MCF 10A (cell line): ENCODE measurements at regions not wholly inside any gene's neighbourhood (a gene's known extent, or its start where the extent isn't known, plus 50 kb on each side); places are given as distances from the start of the nearest gene placed in this dataset.

ENCODE experiments used
- BruUV-seq: library from RNA; stranded (reverse); fragments of 400-500 nt; replicated peaks from 2 replicates; lab custom pipeline; 2021; lab: Mats Ljungman, UMichigan
- CTCF ChIA-PET: fragments of 300-600 bp; sonication (Branson Sonifier 250); formaldehyde crosslinking; extraction: SDS; loops from one replicate; lab custom pipeline; 2021; ENCODE audit warnings: antibody characterized with exemption, inconsistent platforms; lab: Yijun Ruan, JAX
- POLR2A ChIA-PET: fragments of 300-600, 350-650 bp; sonication (Branson Sonifier 250); formaldehyde crosslinking; extraction: SDS; loops from one replicate; lab custom pipeline; 2020; ENCODE audit warnings: antibody characterized with exemption, inconsistent platforms; lab: Yijun Ruan, JAX
- DNase-seq: peaks from one replicate; pipeline ENCODE4 v3.0.0-alpha.2; 2018; ENCODE audit not compliant: unreplicated experiment
- H3K27ac Mint-ChIP-seq: one replicate; pipeline ENCODE4 v1.8.0; 2022; ENCODE audit warnings: mild to moderate bottlenecking, low read depth, mixed read lengths; ENCODE audit not compliant: unreplicated experiment
- H3K27me3 Mint-ChIP-seq: one replicate; pipeline ENCODE4 v1.8.0; 2022; ENCODE audit warnings: mixed read lengths; ENCODE audit not compliant: insufficient read depth, unreplicated experiment
- H3K36me3 Mint-ChIP-seq: one replicate; pipeline ENCODE4 v1.8.0; 2022; ENCODE audit warnings: mild to moderate bottlenecking, moderate library complexity, mixed read lengths; ENCODE audit not compliant: insufficient read depth, unreplicated experiment
- H3K4me1 Mint-ChIP-seq: one replicate; pipeline ENCODE4 v1.8.0; 2022; ENCODE audit warnings: mixed read lengths; ENCODE audit not compliant: insufficient read depth, unreplicated experiment
- H3K4me3 Mint-ChIP-seq: one replicate; pipeline ENCODE4 v1.8.0; 2022; ENCODE audit warnings: mild to moderate bottlenecking, moderate library complexity, mixed read lengths; ENCODE audit not compliant: unreplicated experiment
- H3K9me3 Mint-ChIP-seq: one replicate; pipeline ENCODE4 v1.8.0; 2022; ENCODE audit warnings: mixed read lengths; ENCODE audit not compliant: unreplicated experiment
- CTCF ChIP-seq: fragments of 200-600 bp; IDR thresholded peaks from one replicate; pipeline ENCODE4 v1.8.0; 2022; ENCODE audit warnings: antibody characterized with exemption, mild to moderate bottlenecking; ENCODE audit not compliant: unreplicated experiment
- intact Hi-C: fragments of 100-400 bp; cut with micrococcal nuclease; formaldehyde crosslinking; loops from 2 replicates; pipeline ENCODE4 v1.14.1; 2022

DNA sequence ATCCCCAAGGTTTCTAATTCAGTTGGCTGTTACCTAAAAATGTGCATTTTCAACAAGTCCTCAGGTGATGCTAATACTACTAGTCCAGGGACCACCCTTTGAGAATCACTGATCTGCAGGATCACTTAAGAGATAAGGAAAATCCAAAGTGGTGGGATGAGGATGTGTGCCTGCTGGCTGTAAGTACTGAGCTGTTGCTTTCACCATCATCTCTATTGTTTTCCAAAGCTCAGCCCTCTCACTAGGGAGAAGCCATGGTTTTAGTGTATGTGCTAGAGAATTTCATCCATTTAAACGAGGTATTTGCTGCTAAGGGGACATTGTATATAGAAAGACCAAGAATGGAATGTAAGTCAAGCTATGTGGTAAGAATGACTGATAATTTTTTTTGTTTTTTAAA is 202.3 kb downstream of the KIF21A start:
- no peak for DNase-seq
- H3K27me3 Mint-ChIP-seq: no peaks in the 10 kb centered on the region
- H3K36me3 Mint-ChIP-seq: no peaks in the 10 kb centered on the region
- H3K27ac Mint-ChIP-seq: no peak overlapping the region
- BruUV-seq: no TSS peak
- intact Hi-C loops: no loop called here
- H3K9me3 Mint-ChIP-seq: no peaks in the 10 kb centered on the region
- H3K4me1 Mint-ChIP-seq: peaks cover 20% of the 10 kb centered on the region
- POLR2A ChIA-PET: interaction anchor here (0.7 kb wide), 1 partner anchor 51 kb away, joined by 3 read pairs; no protein-coding TSS in a partner anchor
- H3K4me3 Mint-ChIP-seq: no peak overlapping the region
- TF ChIP-seq CTCF: no peak
- CTCF ChIA-PET: interaction anchor here (0.7 to 0.9 kb wide), 3 partner anchors 26 to 482 kb away, joined by 3 to 4 read pairs (median 3); no protein-coding TSS in a partner anchor

DNA sequence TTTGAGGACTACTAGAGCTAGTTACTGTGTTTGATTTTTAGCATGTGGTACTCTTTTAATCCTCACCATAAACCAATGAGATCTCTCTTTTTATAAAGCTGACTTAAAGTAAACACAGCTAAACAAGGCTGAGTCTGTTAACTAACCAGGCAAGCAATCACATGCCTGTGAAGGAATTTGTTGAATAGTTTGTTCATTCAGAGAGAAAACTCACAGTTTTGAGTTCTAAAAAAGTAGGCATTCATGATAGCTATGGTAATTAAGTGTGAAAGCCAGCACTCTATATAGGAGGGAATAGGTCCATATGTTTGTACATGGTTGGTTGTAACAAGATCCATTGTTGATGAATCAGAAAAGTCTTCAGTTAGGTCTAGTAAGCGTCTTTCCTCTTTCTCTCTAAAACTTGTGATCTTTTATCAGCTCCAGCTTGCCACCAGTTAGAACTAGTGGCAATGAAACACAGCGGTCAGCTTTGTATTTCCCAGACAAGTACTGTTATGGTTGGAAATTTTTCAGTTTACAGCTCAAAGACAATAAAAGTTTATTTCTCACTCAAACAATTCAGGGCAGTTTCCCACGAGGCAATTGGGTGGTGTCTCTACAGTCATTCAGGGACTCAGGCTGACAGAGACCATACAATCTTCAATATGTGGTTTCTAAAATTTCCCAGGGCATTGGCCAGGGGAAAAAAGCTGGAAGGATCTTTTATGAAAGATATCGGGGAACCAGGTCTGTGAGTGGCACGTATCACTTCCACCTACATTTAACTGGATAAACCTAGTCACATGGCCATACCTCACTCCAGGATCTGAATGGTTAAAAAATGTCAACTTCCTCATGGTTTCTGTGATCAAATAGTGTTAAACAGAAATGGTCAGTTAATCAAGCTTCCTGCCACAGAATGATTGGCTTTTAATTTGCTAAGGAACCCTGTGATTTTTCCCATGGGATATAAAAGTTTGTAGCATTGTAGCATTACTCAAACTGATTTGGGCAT is 203.1 kb downstream of the KIF21A start:
- CTCF ChIA-PET: interaction anchor here (0.8 to 1.1 kb wide), 2 partner anchors 33 to 34 kb away, joined by 3 read pairs; no protein-coding TSS in a partner anchor
- Mint-ChIP-seq H3K27ac (no peak overlapping the region), H3K4me3 (no peak overlapping the region)

DNA sequence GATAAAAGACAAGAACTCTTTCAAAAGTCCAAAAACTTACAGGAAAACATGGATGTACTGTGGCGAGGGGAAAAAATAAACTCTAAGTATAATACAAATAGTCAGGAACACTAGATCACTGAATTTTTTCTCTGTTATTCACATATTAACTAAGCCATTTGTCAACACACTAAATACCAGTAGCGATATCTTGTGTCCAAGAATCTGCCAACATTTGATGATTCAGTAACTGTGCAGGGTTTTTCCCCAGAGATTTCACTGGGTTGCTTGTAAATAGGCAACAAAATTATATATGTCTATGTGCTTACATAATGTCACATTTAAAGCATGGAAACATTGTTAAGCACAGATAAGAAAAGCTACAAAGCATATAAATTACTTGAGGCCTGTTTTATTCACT is 205.9 kb downstream of the KIF21A start:
- H3K27ac Mint-ChIP-seq: peak overlapping the region; percentile 1
- peak; percentile 62 for DNase-seq

More for the DNA sequence above, 203.1 kb downstream of the KIF21A start:
- POLR2A ChIA-PET: interaction anchor here (0.7 kb wide), 1 partner anchor 50 kb away, joined by 3 read pairs; no protein-coding TSS in a partner anchor
- H3K36me3 Mint-ChIP-seq: no peaks in the 10 kb centered on the region
- peaks cover 20% of the 10 kb centered on the region for H3K4me1 Mint-ChIP-seq
- no peaks in the 10 kb centered on the region for H3K27me3 Mint-ChIP-seq
- DNase-seq: no peak
- no peaks in the 10 kb centered on the region for H3K9me3 Mint-ChIP-seq
- no TSS peak for BruUV-seq
- no peak for TF ChIP-seq CTCF
- intact Hi-C loops: no loop called here

More for the DNA sequence above, 205.9 kb downstream of the KIF21A start:
- intact Hi-C loops: no loop called here
- ChIA-PET POLR2A (no interaction called here), CTCF (interaction anchor here (1.0 kb wide), 1 partner anchor 9 kb away, joined by 3 read pairs; no protein-coding TSS in a partner anchor)
- Mint-ChIP-seq H3K4me3 (no peak overlapping the region), H3K36me3 (no peaks in the 10 kb centered on the region), H3K27me3 (no peaks in the 10 kb centered on the region), H3K4me1 (peaks cover 20% of the 10 kb centered on the region), H3K9me3 (no peaks in the 10 kb centered on the region)
- BruUV-seq: no TSS peak
- TF ChIP-seq CTCF: no peak
